IMR-90 (cell line): ENCODE measurements at regions not wholly inside any gene's neighbourhood (a gene's known extent, or its start where the extent isn't known, plus 50 kb on each side); places are given as distances from the start of the nearest gene placed in this dataset.

Experiments used
- ATAC-seq: fragments of 200-7000 bp; cut with Tn5 transposase; 2 replicates; pipeline ENCODE4 v1.9.1; 2020; ENCODE audit warnings: low read depth, mild to moderate bottlenecking, moderate library complexity
- BruUV-seq: library from RNA; stranded (reverse); fragments of 400-500 nt; replicated peaks from 2 replicates; lab custom pipeline; 2021; lab: Mats Ljungman, UMichigan
- CTCF ChIA-PET: fragments of 300-600 bp; formaldehyde crosslinking; extraction: SDS; loops from one replicate; lab custom pipeline; 2021; ENCODE audit warnings: antibody characterized with exemption; lab: Yijun Ruan, JAX
- POLR2A ChIA-PET: fragments of 300-600 bp; sonication (Branson Sonifier 250); formaldehyde crosslinking; loops from one replicate; lab custom pipeline; 2022; ENCODE audit warnings: antibody characterized with exemption; ENCODE audit not compliant: unreplicated experiment; lab: Charles Lee
- DNase-seq: peaks from one replicate; pipeline ENCODE4 v3.0.0; 2013
- H2AFZ ChIP-seq: replicated peaks from 2 replicates; pipeline ENCODE3; 2013; ENCODE audit warnings: low read length, mild to moderate bottlenecking; ENCODE audit not compliant: poor library complexity
- H2AK5ac ChIP-seq: 2 replicates; pipeline ENCODE4 v1.6.1; 2013; ENCODE audit warnings: low read depth, low read length, inconsistent platforms
- H2AK9ac ChIP-seq: replicated peaks from 2 replicates; pipeline ENCODE3; 2013; ENCODE audit warnings: mild to moderate bottlenecking, low read depth, low read length, moderate library complexity; ENCODE audit not compliant: poor library complexity
- H2BK120ac ChIP-seq: 2 replicates; pipeline ENCODE4 v1.6.1; 2013; ENCODE audit warnings: low read depth, low read length, inconsistent platforms
- H2BK15ac ChIP-seq: 3 replicates; pipeline ENCODE4 v1.6.1; 2013; ENCODE audit warnings: low read depth, low read length, inconsistent platforms
- H2BK20ac ChIP-seq: 2 replicates; pipeline ENCODE4 v1.6.1; 2013; ENCODE audit warnings: low read depth, mild to moderate bottlenecking, inconsistent platforms, low read length, moderate library complexity
- H2BK5ac ChIP-seq: 2 replicates; pipeline ENCODE4 v1.6.1; 2013; ENCODE audit warnings: mild to moderate bottlenecking, low read depth, low read length, inconsistent platforms; ENCODE audit not compliant: poor library complexity, severe bottlenecking
- H3K14ac ChIP-seq: replicated peaks from 2 replicates; pipeline ENCODE4 v1.6.1; 2013; ENCODE audit warnings: low read depth, low read length, inconsistent platforms
- H3K18ac ChIP-seq: 2 replicates; pipeline ENCODE4 v1.6.1; 2013; ENCODE audit warnings: low read depth, low read length, control low read depth
- H3K23ac ChIP-seq: 2 replicates; pipeline ENCODE4 v1.6.1; 2013; ENCODE audit warnings: low read depth, low read length, inconsistent platforms
- H3K27ac ChIP-seq: 2 replicates; pipeline ENCODE4 v1.5.1; 2013; ENCODE audit warnings: mild to moderate bottlenecking, control low read depth, low read length; ENCODE audit not compliant: insufficient read depth
- H3K27me3 ChIP-seq: 2 replicates; pipeline ENCODE4 v1.6.1; 2013; ENCODE audit warnings: low read length; ENCODE audit not compliant: control insufficient read depth, insufficient read depth
- H3K36me3 ChIP-seq: 2 replicates; pipeline ENCODE4 v1.6.1; 2013; ENCODE audit warnings: low read length, mixed read lengths; ENCODE audit not compliant: control insufficient read depth, insufficient read depth
- H3K4ac ChIP-seq: 2 replicates; pipeline ENCODE4 v1.6.1; 2013; ENCODE audit warnings: low read depth, low read length, inconsistent platforms
- H3K4me1 ChIP-seq: 2 replicates; pipeline ENCODE4 v1.6.1; 2013; ENCODE audit warnings: low read length, mixed read lengths; ENCODE audit not compliant: control insufficient read depth, insufficient read depth
- H3K4me2 ChIP-seq: 2 replicates; pipeline ENCODE4 v1.6.1; 2013; ENCODE audit warnings: low read depth, mild to moderate bottlenecking, control low read depth, low read length, moderate library complexity
- H3K4me3 ChIP-seq: 2 replicates; pipeline ENCODE4 v1.5.1; 2013; ENCODE audit warnings: low read depth, mild to moderate bottlenecking, control low read depth, low read length, moderate library complexity; ENCODE audit not compliant: insufficient read depth
- H3K56ac ChIP-seq: 2 replicates; pipeline ENCODE4 v1.6.1; 2013; ENCODE audit warnings: low read length, inconsistent platforms; ENCODE audit not compliant: insufficient read depth; ENCODE audit errors: extremely low read depth
- H3K79me1 ChIP-seq, 2 experiments: 2 replicates each; pipeline ENCODE4 v1.6.1; 2013; ENCODE audit warnings: low read length in 2 of 2, inconsistent platforms in 1 of 2, low read depth in 1 of 2
- H3K9ac ChIP-seq: 2 replicates; pipeline ENCODE4 v1.6.1; 2013; ENCODE audit warnings: low read depth, low read length, control low read depth
- H3K9me1 ChIP-seq: 2 replicates; pipeline ENCODE4 v1.6.1; 2013; ENCODE audit warnings: low read length, inconsistent platforms; ENCODE audit not compliant: insufficient read depth
- H3K9me3 ChIP-seq: 2 replicates; pipeline ENCODE4 v1.6.1; 2013; ENCODE audit warnings: low read length; ENCODE audit not compliant: control insufficient read depth, insufficient read depth
- H4K20me1 ChIP-seq: 2 replicates; pipeline ENCODE4 v1.6.1; 2013; ENCODE audit warnings: low read length, inconsistent platforms; ENCODE audit not compliant: insufficient read depth
- H4K5ac ChIP-seq: 2 replicates; pipeline ENCODE4 v1.6.1; 2013; ENCODE audit warnings: mild to moderate bottlenecking, low read depth, low read length, control low read depth
- H4K8ac ChIP-seq, 2 experiments: 2 replicates each; pipeline ENCODE4 v1.6.1; 2013; ENCODE audit warnings: low read depth in 2 of 2, low read length in 2 of 2, control low read depth in 1 of 2, inconsistent platforms in 1 of 2
- H4K91ac ChIP-seq: 2 replicates; pipeline ENCODE4 v1.6.1; 2013; ENCODE audit warnings: low read depth, low read length, inconsistent platforms; ENCODE audit not compliant: insufficient read depth
- BHLHE40 ChIP-seq: fragments of 150-350 bp; IDR thresholded peaks from 2 replicates; pipeline ENCODE4 v1.6.1; 2016; ENCODE audit warnings: mild to moderate bottlenecking, low read depth, low read length
- CEBPB ChIP-seq: IDR thresholded peaks from 2 replicates; pipeline ENCODE4 v1.6.1; 2012; ENCODE audit warnings: low read depth, low read length, improper control_type of control experiment
- CHD1 ChIP-seq: IDR thresholded peaks from 2 replicates; pipeline ENCODE4 v1.6.1; 2012; ENCODE audit warnings: low read depth, low read length, improper control_type of control experiment
- FOS ChIP-seq: fragments of 150-350 bp; IDR thresholded peaks from 2 replicates; pipeline ENCODE4 v1.6.1; 2016; ENCODE audit warnings: low read depth, low read length
- MAFK ChIP-seq: IDR thresholded peaks from 2 replicates; pipeline ENCODE4 v1.6.1; 2012; ENCODE audit warnings: low read depth, low read length, improper control_type of control experiment
- MAZ ChIP-seq: IDR thresholded peaks from 2 replicates; pipeline ENCODE4 v1.6.1; 2012; ENCODE audit warnings: low read depth, mild to moderate bottlenecking, low read length, improper control_type of control experiment, moderate library complexity, borderline replicate concordance
- MXI1 ChIP-seq: IDR thresholded peaks from 2 replicates; pipeline ENCODE4 v1.6.1; 2012; ENCODE audit warnings: low read depth, mild to moderate bottlenecking, low read length, moderate library complexity, borderline replicate concordance
- NFE2L2 ChIP-seq: fragments of 150-350 bp; IDR thresholded peaks from 2 replicates; pipeline ENCODE4 v1.6.1; 2016; ENCODE audit warnings: low read depth, mild to moderate bottlenecking, low read length
- POLR2A ChIP-seq: IDR thresholded peaks from 2 replicates; pipeline ENCODE4 v1.6.1; 2012; ENCODE audit warnings: mild to moderate bottlenecking, low read depth, low read length
- RAD21 ChIP-seq: IDR thresholded peaks from 2 replicates; pipeline ENCODE4 v1.6.1; 2012; ENCODE audit warnings: low read length, improper control_type of control experiment
- RCOR1 ChIP-seq: IDR thresholded peaks from 2 replicates; pipeline ENCODE4 v1.6.1; 2012; ENCODE audit warnings: mild to moderate bottlenecking, low read length, improper control_type of control experiment; ENCODE audit not compliant: insufficient replicate concordance
- RFX5 ChIP-seq: IDR thresholded peaks from 2 replicates; pipeline ENCODE4 v1.8.0; 2012; ENCODE audit warnings: low read depth, mild to moderate bottlenecking, low read length, moderate library complexity
- SMC3 ChIP-seq: fragments of 150-350 bp; IDR thresholded peaks from 2 replicates; pipeline ENCODE4 v1.6.1; 2016; ENCODE audit warnings: low read depth, mild to moderate bottlenecking, antibody characterized with exemption, low read length, moderate library complexity
- WGBS, 2 experiments: methylation state at CpG; one replicate each; pipeline versions ENCODE4 v1.1.5 to v1.1.7; 2013; ENCODE audit warnings: missing lambda C conversion rate in 2 of 2; ENCODE audit not compliant: insufficient read length in 1 of 2; ENCODE audit errors: extremely low coverage in 2 of 2; 5-methylcytosine and 5-hydroxymethylcytosine counted together
- dilution Hi-C: fragments of 300-500 bp; cut with HindIII; formaldehyde crosslinking; loops from one replicate; pipeline ENCODE4 v1.14.3; 2018; ENCODE audit warnings: low sequenced_read_pairs; ENCODE audit not compliant: unreplicated experiment
- in situ Hi-C: fragments of 300-500 bp; cut with MboI; formaldehyde crosslinking; loops from 3 replicates; pipeline ENCODE4 v1.14.3; 2019; ENCODE audit warnings: low sequenced_read_pairs, inconsistent platforms, mixed read lengths
- intact Hi-C: fragments of 100-400 bp; cut with micrococcal nuclease; formaldehyde crosslinking; loops from 2 replicates; pipeline ENCODE4 v1.10.0; 2022
- TF ChIP-seq, protein P1 (sequence below): fragments of 150-350 bp; IDR thresholded peaks from 2 replicates; pipeline ENCODE4 v1.6.1; 2017; ENCODE audit warnings: mild to moderate bottlenecking, antibody characterized with exemption, low read length, low read depth
- TF ChIP-seq, protein P2 (sequence below): conservative IDR thresholded peaks from 2 replicates; pipeline ENCODE4 v1.5.1; 2012; ENCODE audit warnings: mild to moderate bottlenecking, low read depth, low read length, improper control_type of control experiment
- TF ChIP-seq, protein P3 (sequence below): fragments of 150-350 bp; IDR thresholded peaks from 2 replicates; pipeline ENCODE4 v1.6.1; 2016; ENCODE audit warnings: low read depth, mild to moderate bottlenecking, low read length, moderate library complexity, borderline replicate concordance

DNA sequence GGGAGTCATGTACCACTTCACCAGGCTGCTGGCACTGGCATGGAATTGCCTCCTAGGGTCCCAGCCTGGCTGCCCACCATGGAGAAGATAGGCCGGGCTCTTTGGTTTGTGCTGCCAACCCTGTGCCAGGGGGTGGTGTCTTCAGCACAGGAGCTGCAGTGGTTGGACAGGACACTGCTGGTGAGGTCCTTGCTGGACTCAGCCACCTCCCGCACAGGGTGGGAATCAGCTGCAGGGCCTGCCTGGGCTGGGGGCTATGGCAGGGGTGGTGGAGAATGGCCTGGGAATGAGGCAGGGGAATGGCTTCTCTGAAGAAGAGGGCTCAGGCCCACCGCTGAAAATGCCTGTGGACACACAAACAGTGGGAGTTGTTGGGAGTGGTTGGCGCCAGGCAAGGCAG, 70.6 kb upstream of the CAPRIN2 start:
- Histone ChIP-seq H2AK9ac (no peak overlapping the region), H3K4me2 (no peak overlapping the region), H2BK20ac (no peak overlapping the region), H3K27me3 (peaks cover 26% of the 10 kb centered on the region), H4K8ac (no peak overlapping the region), H2AK5ac (no peak overlapping the region), H3K23ac (no peak overlapping the region), H3K4me3 (no peak overlapping the region), H3K79me1 (no peaks in the 10 kb centered on the region), H2BK15ac (no peak overlapping the region), H4K20me1 (no peaks in the 10 kb centered on the region), H4K5ac (no peak overlapping the region), H2AFZ (no peak overlapping the region), H3K36me3 (no peaks in the 10 kb centered on the region), H3K18ac (no peak overlapping the region), H3K27ac (no peak overlapping the region), H3K56ac (no peak overlapping the region), H3K4ac (no peak overlapping the region), H3K4me1 (peaks cover 3% of the 10 kb centered on the region; the same call in 1 of the 2 replicates), H3K14ac (no peak overlapping the region), H2BK5ac (no peak overlapping the region), H3K9me1 (peaks cover 3% of the 10 kb centered on the region; the same call in 1 of the 2 replicates), H2BK120ac (no peak overlapping the region), H4K91ac (no peak overlapping the region), H3K9me3 (no peaks in the 10 kb centered on the region), H3K9ac (no peak overlapping the region)
- DNase-seq (no peak), ATAC-seq (no peak)
- CTCF ChIA-PET: interaction anchor here (1.6 kb wide), 1 partner anchor 447 kb away, joined by 3 read pairs; no protein-coding TSS in a partner anchor
- dilution Hi-C loops: no loop called here
- WGBS, 2 experiments: 80% methylated on average over 1 of the region's 4 CpGs; no CpG with 5 or more reads in 1 of the 2 experiments
- intact Hi-C loops: no loop called here
- in situ Hi-C loops: loop anchor here (25.0 kb wide), 1 partner anchor 1738 kb away; no protein-coding TSS in a partner anchor
- no peak for TF ChIP-seq RAD21
- no peak for TF ChIP-seq CHD1
- no peak for TF ChIP-seq RFX5
- TF ChIP-seq MAFK: no peak
- TF ChIP-seq MAZ: no peak
- no peak for TF ChIP-seq SMC3
- TF ChIP-seq CEBPB: no peak
- no peak for TF ChIP-seq FOS
- TF ChIP-seq, protein P1, sequence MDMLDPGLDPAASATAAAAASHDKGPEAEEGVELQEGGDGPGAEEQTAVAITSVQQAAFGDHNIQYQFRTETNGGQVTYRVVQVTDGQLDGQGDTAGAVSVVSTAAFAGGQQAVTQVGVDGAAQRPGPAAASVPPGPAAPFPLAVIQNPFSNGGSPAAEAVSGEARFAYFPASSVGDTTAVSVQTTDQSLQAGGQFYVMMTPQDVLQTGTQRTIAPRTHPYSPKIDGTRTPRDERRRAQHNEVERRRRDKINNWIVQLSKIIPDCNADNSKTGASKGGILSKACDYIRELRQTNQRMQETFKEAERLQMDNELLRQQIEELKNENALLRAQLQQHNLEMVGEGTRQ: no peak
- no peak for TF ChIP-seq NFE2L2
- TF ChIP-seq BHLHE40: no peak
- no peak for TF ChIP-seq POLR2A
- TF ChIP-seq RCOR1: no peak
- TF ChIP-seq MXI1: no peak
- TF ChIP-seq, protein P2, sequence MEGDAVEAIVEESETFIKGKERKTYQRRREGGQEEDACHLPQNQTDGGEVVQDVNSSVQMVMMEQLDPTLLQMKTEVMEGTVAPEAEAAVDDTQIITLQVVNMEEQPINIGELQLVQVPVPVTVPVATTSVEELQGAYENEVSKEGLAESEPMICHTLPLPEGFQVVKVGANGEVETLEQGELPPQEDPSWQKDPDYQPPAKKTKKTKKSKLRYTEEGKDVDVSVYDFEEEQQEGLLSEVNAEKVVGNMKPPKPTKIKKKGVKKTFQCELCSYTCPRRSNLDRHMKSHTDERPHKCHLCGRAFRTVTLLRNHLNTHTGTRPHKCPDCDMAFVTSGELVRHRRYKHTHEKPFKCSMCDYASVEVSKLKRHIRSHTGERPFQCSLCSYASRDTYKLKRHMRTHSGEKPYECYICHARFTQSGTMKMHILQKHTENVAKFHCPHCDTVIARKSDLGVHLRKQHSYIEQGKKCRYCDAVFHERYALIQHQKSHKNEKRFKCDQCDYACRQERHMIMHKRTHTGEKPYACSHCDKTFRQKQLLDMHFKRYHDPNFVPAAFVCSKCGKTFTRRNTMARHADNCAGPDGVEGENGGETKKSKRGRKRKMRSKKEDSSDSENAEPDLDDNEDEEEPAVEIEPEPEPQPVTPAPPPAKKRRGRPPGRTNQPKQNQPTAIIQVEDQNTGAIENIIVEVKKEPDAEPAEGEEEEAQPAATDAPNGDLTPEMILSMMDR: no peak
- TF ChIP-seq, protein P3, sequence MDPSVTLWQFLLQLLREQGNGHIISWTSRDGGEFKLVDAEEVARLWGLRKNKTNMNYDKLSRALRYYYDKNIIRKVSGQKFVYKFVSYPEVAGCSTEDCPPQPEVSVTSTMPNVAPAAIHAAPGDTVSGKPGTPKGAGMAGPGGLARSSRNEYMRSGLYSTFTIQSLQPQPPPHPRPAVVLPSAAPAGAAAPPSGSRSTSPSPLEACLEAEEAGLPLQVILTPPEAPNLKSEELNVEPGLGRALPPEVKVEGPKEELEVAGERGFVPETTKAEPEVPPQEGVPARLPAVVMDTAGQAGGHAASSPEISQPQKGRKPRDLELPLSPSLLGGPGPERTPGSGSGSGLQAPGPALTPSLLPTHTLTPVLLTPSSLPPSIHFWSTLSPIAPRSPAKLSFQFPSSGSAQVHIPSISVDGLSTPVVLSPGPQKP: no peak
- BruUV-seq: no TSS peak
- POLR2A ChIA-PET: no interaction called here
